ENCODE measurements at regions not wholly inside any gene's neighbourhood (a gene's known extent, or its start where the extent isn't known, plus 50 kb on each side); places are given as distances from the start of the nearest gene placed in this dataset.

GRCh38 chr5:4413996-4414395 is 726.1 kb upstream of the ADAMTS16 start:
- WGBS, 2 donors: 47 to 49% methylated on average over 8 of the region's 8 CpGs
- H3K27ac ChIP-seq: no peak overlapping the region
- TF ChIP-seq CTCF (IDR thresholded peaks at IDR 0.05) (no peak), POLR2A (IDR thresholded peaks at IDR 0.05) (no peak)
- no peaks in the 10 kb centered on the region for H3K4me1 ChIP-seq
- H3K36me3 ChIP-seq: no peaks in the 10 kb centered on the region
- intact Hi-C loops (cut with DNase I): no loop called here
- no peaks in the 10 kb centered on the region for H3K9me3 ChIP-seq
- no peak for DNase-seq
- H3K4me3 ChIP-seq (replicated peaks in 1 of 3): no peak overlapping the region
- no peaks in the 10 kb centered on the region for H3K27me3 ChIP-seq

GRCh38 chr5:4418084-4418483 is 722.0 kb upstream of the ADAMTS16 start:
- Histone ChIP-seq H3K36me3 (no peaks in the 10 kb centered on the region), H3K4me3 (replicated peaks in 1 of 3) (no peak overlapping the region), H3K27me3 (no peaks in the 10 kb centered on the region), H3K27ac (no peak overlapping the region), H3K9me3 (no peaks in the 10 kb centered on the region), H3K4me1 (peaks cover 0 to 4% of the 10 kb centered on the region in 2 donors)
- DNase-seq: no peak
- TF ChIP-seq CTCF (IDR thresholded peaks at IDR 0.05) (no peak), POLR2A (IDR thresholded peaks at IDR 0.05) (no peak)
- intact Hi-C loops (cut with DNase I): no loop called here
- WGBS, 2 donors: 45 to 47% methylated on average over 2 of the region's 2 CpGs

GRCh38 chr5:4419281-4419680 is 720.8 kb upstream of the ADAMTS16 start:
- Histone ChIP-seq H3K4me3 (replicated peaks in 1 of 3) (no peak overlapping the region), H3K27me3 (no peaks in the 10 kb centered on the region), H3K36me3 (no peaks in the 10 kb centered on the region), H3K4me1 (peaks cover 0 to 4% of the 10 kb centered on the region in 2 donors), H3K9me3 (no peaks in the 10 kb centered on the region), H3K27ac (no peak overlapping the region)
- intact Hi-C loops (cut with DNase I): no loop called here
- TF ChIP-seq POLR2A (IDR thresholded peaks at IDR 0.05) (no peak), CTCF (IDR thresholded peaks at IDR 0.05) (no peak)
- DNase-seq: no peak
- 72 to 77% methylated on average over 8 of the region's 8 CpGs for WGBS, 2 donors

GRCh38 chr5:4420177-4420576 is 720.0 kb upstream of the ADAMTS16 start:
- no peak for TF ChIP-seq POLR2A (IDR thresholded peaks at IDR 0.05)
- TF ChIP-seq CTCF (IDR thresholded peaks at IDR 0.05): no peak
- no peaks in the 10 kb centered on the region for H3K27me3 ChIP-seq
- WGBS, 2 donors: 95 to 100% methylated on average over 3 of the region's 3 CpGs
- H3K4me1 ChIP-seq: peaks cover 0 to 4% of the 10 kb centered on the region in 2 donors
- intact Hi-C loops (cut with DNase I): no loop called here
- H3K36me3 ChIP-seq: no peaks in the 10 kb centered on the region
- no peaks in the 10 kb centered on the region for H3K9me3 ChIP-seq
- no peak for DNase-seq
- no peak overlapping the region for H3K4me3 ChIP-seq (replicated peaks in 1 of 3)
- H3K27ac ChIP-seq: no peak overlapping the region

- no peaks in the 10 kb centered on the region for H3K9me3 ChIP-seq
- no peaks in the 10 kb centered on the region for H3K27me3 ChIP-seq
- peaks cover 0 to 4% of the 10 kb centered on the region in 2 donors for H3K4me1 ChIP-seq
- no peak overlapping the region for H3K4me3 ChIP-seq (replicated peaks in 1 of 3)
- no peaks in the 10 kb centered on the region for H3K36me3 ChIP-seq
- no peak overlapping the region for H3K27ac ChIP-seq
- no peak for DNase-seq
- TF ChIP-seq POLR2A (IDR thresholded peaks at IDR 0.05) (no peak), CTCF (IDR thresholded peaks at IDR 0.05) (no peak)
- intact Hi-C loops (cut with DNase I): no loop called here
- WGBS, 2 donors: 87 to 91% methylated on average over 5 to 6 of the region's 6 CpGs
Observed at GRCh38 chr5:4420681-4421080, 719.4 kb upstream of the ADAMTS16 start.

All from thyroid gland (tissue), 4 donors.